Heart right ventricle (tissue), 16 donors: ENCODE measurements at regions not wholly inside any gene's neighbourhood (a gene's known extent, or its start where the extent isn't known, plus 50 kb on each side); places are given as distances from the start of the nearest gene placed in this dataset.

Source experiments
- ATAC-seq, 8 donors: fragments of 200-7000 bp; cut with Tn5 transposase; one replicate each; pipeline ENCODE4 v1.9.1; 2020; ENCODE audit warnings: mild to moderate bottlenecking in 8 of 8, moderate library complexity in 8 of 8, moderate number of reproducible peaks in 1 of 8
- DNase-seq, 2 donors: peaks; one replicate each; pipeline ENCODE4 v3.0.0-alpha.2; 2020
- H3K27ac ChIP-seq, 10 donors: fragments of 200-600 bp; sonication (generic) in 2 of 10; one replicate each; pipeline versions ENCODE4 v1.5.0 to v1.8.0; 2020 to 2022; ENCODE audit warnings: mild to moderate bottlenecking in 3 of 10
- H3K27me3 ChIP-seq, 7 donors: fragments of 200-600 bp; one replicate each; pipeline ENCODE4 v1.8.0; 2021 to 2022; ENCODE audit warnings: mild to moderate bottlenecking in 2 of 7
- H3K36me3 ChIP-seq, 9 donors: fragments of 200-600 bp; sonication (generic) in 1 of 9; one replicate each; pipeline versions ENCODE4 v1.5.0 to v1.8.0; 2020 to 2022; ENCODE audit warnings: mild to moderate bottlenecking in 2 of 9
- H3K4me1 ChIP-seq, 9 donors: fragments of 200-600 bp; sonication (generic) in 1 of 9; one replicate each; pipeline versions ENCODE4 v1.5.0 to v1.8.0; 2020 to 2022; ENCODE audit warnings: mild to moderate bottlenecking in 4 of 9
- H3K4me3 ChIP-seq, 10 donors: fragments of 200-600 bp; sonication (generic) in 2 of 10; one replicate each; pipeline versions ENCODE4 v1.5.0 to v1.8.0; 2020 to 2022; ENCODE audit warnings: mild to moderate bottlenecking in 7 of 10, moderate library complexity in 2 of 10
- H3K9me3 ChIP-seq, 11 donors: fragments of 200-600 bp in 10 of 11; sonication (generic) in 2 of 11; one replicate each; pipeline versions ENCODE4 v1.5.0 to v1.8.0; 2013 to 2022; ENCODE audit warnings: mild to moderate bottlenecking in 2 of 11, control low read depth in 1 of 11, moderate library complexity in 1 of 11
- CTCF ChIP-seq, 9 donors: fragments of 200-600 bp; sonication (generic) in 2 of 9; IDR thresholded peaks; one replicate each; pipeline versions ENCODE4 v1.5.0 to v1.8.0; 2021 to 2022; ENCODE audit warnings: antibody characterized with exemption in 9 of 9, mild to moderate bottlenecking in 5 of 9, moderate library complexity in 1 of 9
- WGBS, 2 donors: extraction: QIAGEN DNeasy Blood & Tissue Kit; methylation state at CpG; one replicate each; pipeline ENCODE4 v1.1.7; 2013; ENCODE audit warnings: inconsistent platforms in 1 of 2; 5-methylcytosine and 5-hydroxymethylcytosine counted together
- intact Hi-C, 10 donors: fragments of 100-400 bp; cut with DNase I; formaldehyde crosslinking; loops; one replicate each; pipeline versions ENCODE4 v1.11.1 to v1.14.2; 2022
- donor health status: Arrhythmogenic right ventricular cardiomyopathy.
- donor health status: ischemic (EF 13 %, LVEDD 7.1; RV severe dilation, severe dysfunction).
- donor health status: healthy with polysubstance abuse.
- donor health status: DM: no; HTN: yes; CAD: no.
- donor health status: DM: no; HTN: no; CAD: no.
- donor health status: ischemic (EF 25% LVEDD 6.9; RV normal size, moderate dysfunction).
- donor health status: ischemic (EF 25% LVEDD 5.7; RV mildly dilated, moderate dysfunction).
- donor health status: healthy.
- donor health status: DM: yes; HTN: yes; CAD: no.
- donor health status: Ischemic cardiomyopathy.
- donor health status: ischemic (EF 35%, LVEDD 5.7; RV mildly dilated, moderate dysfunction).
- donor health status: nonischemic (EF 11% LVEDD 7.7; RV severe dilation, severe dysfunction).
- donor health status: DM: yes; HTN: yes; CAD: no.
- donor health status: PGD.
- donor health status: ischemic (EF 29% LVEDD 5.4; RV normal size, mild dysfunction).
- donor health status: nonischemic (EF 23%, LVEDD 6.1; RV moderate dilation, normal function).

- Histone ChIP-seq H3K4me1 (no peaks in the 10 kb centered on the region), H3K27ac (no peak overlapping the region), H3K36me3 (no peaks in the 10 kb centered on the region), H3K4me3 (no peak overlapping the region), H3K27me3 (no peaks in the 10 kb centered on the region), H3K9me3 (peaks cover 0 to 17% (median 2%) of the 10 kb centered on the region in 11 donors)
- no peak for DNase-seq
- intact Hi-C loops: no loop called here
- TF ChIP-seq CTCF (IDR thresholded peaks at IDR 0.05): no peak
- ATAC-seq: no peak
- 72 to 80% methylated on average over 3 of the region's 3 CpGs for WGBS, 2 donors
Observed at GRCh38 chr3:22632536-22632935, 570.6 kb upstream of the UBE2E2 start.

GRCh38 chr3:22634433-22634832 lies 568.7 kb upstream of the UBE2E2 start:
- ATAC-seq (no peak), DNase-seq (no peak)
- H3K4me1 ChIP-seq: no peaks in the 10 kb centered on the region
- 74 to 86% methylated on average over 1 of the region's 1 CpG for WGBS, 2 donors
- H3K36me3 ChIP-seq: no peaks in the 10 kb centered on the region
- intact Hi-C loops: no loop called here
- H3K4me3 ChIP-seq: no peak overlapping the region
- H3K27me3 ChIP-seq: no peaks in the 10 kb centered on the region
- H3K27ac ChIP-seq: no peak overlapping the region
- peaks cover 0 to 33% (median 4%) of the 10 kb centered on the region in 11 donors for H3K9me3 ChIP-seq
- TF ChIP-seq CTCF (IDR thresholded peaks at IDR 0.05): no peak

- Histone ChIP-seq H3K9me3 (peaks cover 0 to 2% (median 0%) of the 10 kb centered on the region in 11 donors), H3K4me1 (peaks cover 0 to 4% (median 0%) of the 10 kb centered on the region in 9 donors), H3K27ac (no peak overlapping the region), H3K4me3 (no peak overlapping the region), H3K36me3 (no peaks in the 10 kb centered on the region), H3K27me3 (no peaks in the 10 kb centered on the region)
- intact Hi-C loops: no loop called here
- 36 to 48% methylated on average over 1 of the region's 1 CpG for WGBS, 2 donors
- TF ChIP-seq CTCF (IDR thresholded peaks at IDR 0.05): no peak
- no peak for ATAC-seq
- DNase-seq: no peak
Observed at GRCh38 chr3:22659651-22660475, 543.3 kb upstream of the UBE2E2 start.

- Histone ChIP-seq H3K9me3 (no peaks in the 10 kb centered on the region), H3K4me3 (no peak overlapping the region), H3K36me3 (no peaks in the 10 kb centered on the region), H3K27me3 (no peaks in the 10 kb centered on the region), H3K27ac (no peak overlapping the region), H3K4me1 (peaks cover 0 to 4% (median 0%) of the 10 kb centered on the region in 9 donors)
- ATAC-seq (no peak), DNase-seq (no peak)
- intact Hi-C loops: no loop called here
- WGBS, 2 donors: 49 to 69% methylated on average over 1 of the region's 1 CpG
- TF ChIP-seq CTCF (IDR thresholded peaks at IDR 0.05): no peak
Observed at GRCh38 chr3:22660606-22661005, 542.5 kb upstream of the UBE2E2 start.
